ENCODE measurements at regions not wholly inside any gene's neighbourhood (a gene's known extent, or its start where the extent isn't known, plus 50 kb on each side); places are given as distances from the start of the nearest gene placed in this dataset.

DNA sequence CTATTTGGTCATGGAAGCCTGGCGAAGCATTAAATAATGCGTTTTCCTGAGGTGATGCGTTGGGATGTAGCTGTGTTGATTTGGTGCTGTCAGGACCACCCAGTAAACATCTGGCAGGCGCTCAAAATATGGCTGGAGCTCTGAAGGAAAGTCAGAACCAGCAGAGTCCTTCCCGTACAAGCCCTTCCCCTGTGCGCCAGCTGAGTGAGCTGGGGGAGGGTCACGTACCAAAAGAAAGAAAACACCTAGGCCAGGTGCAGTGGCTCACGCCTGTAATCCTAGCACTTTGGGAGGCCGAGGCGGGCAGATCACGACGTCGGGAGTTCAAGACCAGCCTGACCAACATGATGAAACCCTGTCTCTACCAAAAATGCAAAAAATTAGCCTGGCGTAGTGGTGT, 55.6 kb upstream of the CECR2 start:
- Histone ChIP-seq H3K18ac (ENCODE audit: low read depth, low read length) (no peak overlapping the region), H2AK9ac (replicated peaks; ENCODE audit: low read depth, low read length, poor library complexity) (no peak overlapping the region), H3K23ac (ENCODE audit: low read depth, low read length) (no peak overlapping the region), H3K36me3 (ENCODE audit: control insufficient read depth, insufficient read depth, low read length) (no peaks in the 10 kb centered on the region), H3K4me3 (ENCODE audit: insufficient read depth, low read depth, low read length) (no peak overlapping the region), H2AK5ac (ENCODE audit: low read depth, low read length) (no peak overlapping the region), H3K4ac (ENCODE audit: low read depth, low read length) (no peak overlapping the region), H2AFZ (replicated peaks; ENCODE audit: low read length, poor library complexity) (no peak overlapping the region), H2BK15ac (ENCODE audit: low read depth, low read length) (no peak overlapping the region), H4K91ac (ENCODE audit: insufficient read depth, low read depth, low read length) (no peak overlapping the region), H3K79me1 (ENCODE audit: low read depth in 1 of 2, low read length in 2 of 2) (no peaks in the 10 kb centered on the region), H2BK5ac (ENCODE audit: low read depth, low read length, poor library complexity, severe bottlenecking) (no peak overlapping the region), H3K9ac (ENCODE audit: low read depth, low read length) (no peak overlapping the region), H3K27me3 (ENCODE audit: control insufficient read depth, insufficient read depth, low read length) (no peaks in the 10 kb centered on the region), H4K5ac (ENCODE audit: low read depth, low read length) (no peak overlapping the region), H2BK120ac (ENCODE audit: low read depth, low read length) (no peak overlapping the region), H3K4me2 (ENCODE audit: low read depth, low read length) (no peak overlapping the region), H3K56ac (ENCODE audit: extremely low read depth, insufficient read depth, low read length) (no peak overlapping the region), H2BK20ac (ENCODE audit: low read depth, low read length) (no peak overlapping the region), H4K8ac (ENCODE audit: low read depth in 2 of 2, low read length in 2 of 2) (no peak overlapping the region), H3K14ac (replicated peaks; ENCODE audit: low read depth, low read length) (no peak overlapping the region), H3K9me3 (ENCODE audit: control insufficient read depth, insufficient read depth, low read length) (0 out of 2 replicates have a peak, but pooled peaks cover 3% of the 10 kb centered on the region), H3K27ac (ENCODE audit: insufficient read depth, low read length) (no peak overlapping the region), H4K20me1 (ENCODE audit: insufficient read depth, low read length) (no peaks in the 10 kb centered on the region), H3K9me1 (ENCODE audit: insufficient read depth, low read length) (no peaks in the 10 kb centered on the region), H3K4me1 (ENCODE audit: control insufficient read depth, insufficient read depth, low read length) (no peaks in the 10 kb centered on the region)
- POLR2A ChIA-PET (ENCODE audit: unreplicated experiment) = no interaction called here
- BruUV-seq (replicated peaks) = no TSS peak
- ATAC-seq (ENCODE audit: low read depth) (no peak), DNase-seq (no peak)
- TF ChIP-seq CHD1 (IDR thresholded peaks at IDR 0.05; ENCODE audit: low read depth, low read length) (no peak), MAFK (IDR thresholded peaks at IDR 0.05; ENCODE audit: low read depth, low read length) (no peak), MAZ (IDR thresholded peaks at IDR 0.05; ENCODE audit: borderline replicate concordance, low read depth, low read length) (no peak), SMC3 (IDR thresholded peaks at IDR 0.05; ENCODE audit: low read depth, low read length) (no peak), FOS (IDR thresholded peaks at IDR 0.05; ENCODE audit: low read depth, low read length) (no peak), BHLHE40 (IDR thresholded peaks at IDR 0.05; ENCODE audit: low read depth, low read length) (no peak), POLR2A (IDR thresholded peaks at IDR 0.05; ENCODE audit: low read depth, low read length) (no peak), MXI1 (IDR thresholded peaks at IDR 0.05; ENCODE audit: borderline replicate concordance, low read depth, low read length) (no peak), RCOR1 (IDR thresholded peaks at IDR 0.05; ENCODE audit: insufficient replicate concordance, low read length) (no peak), CEBPB (IDR thresholded peaks at IDR 0.05; ENCODE audit: low read depth, low read length) (no peak), NFE2L2 (IDR thresholded peaks at IDR 0.05; ENCODE audit: low read depth, low read length) (no peak), RFX5 (IDR thresholded peaks at IDR 0.05; ENCODE audit: low read depth, low read length) (no peak), RAD21 (IDR thresholded peaks at IDR 0.05; ENCODE audit: low read length) (no peak)
- TF ChIP-seq, protein P1, sequence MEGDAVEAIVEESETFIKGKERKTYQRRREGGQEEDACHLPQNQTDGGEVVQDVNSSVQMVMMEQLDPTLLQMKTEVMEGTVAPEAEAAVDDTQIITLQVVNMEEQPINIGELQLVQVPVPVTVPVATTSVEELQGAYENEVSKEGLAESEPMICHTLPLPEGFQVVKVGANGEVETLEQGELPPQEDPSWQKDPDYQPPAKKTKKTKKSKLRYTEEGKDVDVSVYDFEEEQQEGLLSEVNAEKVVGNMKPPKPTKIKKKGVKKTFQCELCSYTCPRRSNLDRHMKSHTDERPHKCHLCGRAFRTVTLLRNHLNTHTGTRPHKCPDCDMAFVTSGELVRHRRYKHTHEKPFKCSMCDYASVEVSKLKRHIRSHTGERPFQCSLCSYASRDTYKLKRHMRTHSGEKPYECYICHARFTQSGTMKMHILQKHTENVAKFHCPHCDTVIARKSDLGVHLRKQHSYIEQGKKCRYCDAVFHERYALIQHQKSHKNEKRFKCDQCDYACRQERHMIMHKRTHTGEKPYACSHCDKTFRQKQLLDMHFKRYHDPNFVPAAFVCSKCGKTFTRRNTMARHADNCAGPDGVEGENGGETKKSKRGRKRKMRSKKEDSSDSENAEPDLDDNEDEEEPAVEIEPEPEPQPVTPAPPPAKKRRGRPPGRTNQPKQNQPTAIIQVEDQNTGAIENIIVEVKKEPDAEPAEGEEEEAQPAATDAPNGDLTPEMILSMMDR (conservative IDR thresholded peaks at IDR 0.05; ENCODE audit: low read depth, low read length) = no peak
- TF ChIP-seq, protein P2, sequence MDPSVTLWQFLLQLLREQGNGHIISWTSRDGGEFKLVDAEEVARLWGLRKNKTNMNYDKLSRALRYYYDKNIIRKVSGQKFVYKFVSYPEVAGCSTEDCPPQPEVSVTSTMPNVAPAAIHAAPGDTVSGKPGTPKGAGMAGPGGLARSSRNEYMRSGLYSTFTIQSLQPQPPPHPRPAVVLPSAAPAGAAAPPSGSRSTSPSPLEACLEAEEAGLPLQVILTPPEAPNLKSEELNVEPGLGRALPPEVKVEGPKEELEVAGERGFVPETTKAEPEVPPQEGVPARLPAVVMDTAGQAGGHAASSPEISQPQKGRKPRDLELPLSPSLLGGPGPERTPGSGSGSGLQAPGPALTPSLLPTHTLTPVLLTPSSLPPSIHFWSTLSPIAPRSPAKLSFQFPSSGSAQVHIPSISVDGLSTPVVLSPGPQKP (IDR thresholded peaks at IDR 0.05; ENCODE audit: borderline replicate concordance, low read depth, low read length) = no peak
- TF ChIP-seq, protein P3, sequence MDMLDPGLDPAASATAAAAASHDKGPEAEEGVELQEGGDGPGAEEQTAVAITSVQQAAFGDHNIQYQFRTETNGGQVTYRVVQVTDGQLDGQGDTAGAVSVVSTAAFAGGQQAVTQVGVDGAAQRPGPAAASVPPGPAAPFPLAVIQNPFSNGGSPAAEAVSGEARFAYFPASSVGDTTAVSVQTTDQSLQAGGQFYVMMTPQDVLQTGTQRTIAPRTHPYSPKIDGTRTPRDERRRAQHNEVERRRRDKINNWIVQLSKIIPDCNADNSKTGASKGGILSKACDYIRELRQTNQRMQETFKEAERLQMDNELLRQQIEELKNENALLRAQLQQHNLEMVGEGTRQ (IDR thresholded peaks at IDR 0.05; ENCODE audit: low read depth, low read length) = no peak
- dilution Hi-C loops (cut with HindIII; ENCODE audit: low sequenced_read_pairs, unreplicated experiment) (no loop called here), intact Hi-C loops (cut with micrococcal nuclease) (no loop called here), in situ Hi-C loops (cut with MboI; ENCODE audit: low sequenced_read_pairs) (no loop called here)
- CTCF ChIA-PET = no interaction called here
- WGBS, 2 experiments (ENCODE audit: extremely low coverage in 2 of 2, insufficient read length in 1 of 2) = no CpG with 5 or more reads among the region's 14 CpGs

Data from IMR-90 (cell line).